ENCODE measurements at regions not wholly inside any gene's neighbourhood (a gene's known extent, or its start where the extent isn't known, plus 50 kb on each side); places are given as distances from the start of the nearest gene placed in this dataset.

- 0 out of 4 replicates have a peak overlapping the region, but pooled peaks of 1 of the 2 experiments have one; percentile 18 for H4K8ac ChIP-seq (ENCODE audit: low read depth in 2 of 2, low read length in 2 of 2)
- WGBS, 2 experiments (ENCODE audit: extremely low coverage in 2 of 2, insufficient read length in 1 of 2), result 70% methylated on average over 2 of the region's 3 CpGs; no CpG with 5 or more reads in 1 of the 2 experiments
- H2AK9ac ChIP-seq (replicated peaks; ENCODE audit: low read depth, low read length, poor library complexity), result no peak overlapping the region
- no peak overlapping the region for H3K4me2 ChIP-seq (ENCODE audit: low read depth, low read length)
- CTCF ChIA-PET, result no interaction called here
- peak overlapping the region; percentile 51; the same call in 1 of the 2 replicates for H3K23ac ChIP-seq (ENCODE audit: low read depth, low read length)
- peak overlapping the region; percentile 11; the same call in 1 of the 2 replicates for H3K18ac ChIP-seq (ENCODE audit: low read depth, low read length)
- no peak overlapping the region for H3K4me3 ChIP-seq (ENCODE audit: insufficient read depth, low read depth, low read length)
- no TSS peak for BruUV-seq (replicated peaks)
- no peak overlapping the region for H3K56ac ChIP-seq (ENCODE audit: extremely low read depth, insufficient read depth, low read length)
- peak overlapping the region; percentile 68; the same call in 1 of the 2 replicates for H2BK20ac ChIP-seq (ENCODE audit: low read depth, low read length)
- H2BK5ac ChIP-seq (ENCODE audit: low read depth, low read length, poor library complexity, severe bottlenecking), result no peak overlapping the region
- DNase-seq, result no peak
- H3K79me1 ChIP-seq (ENCODE audit: low read depth in 1 of 2, low read length in 2 of 2), result no peaks in the 10 kb centered on the region
- TF ChIP-seq SMC3 (IDR thresholded peaks at IDR 0.05; ENCODE audit: low read depth, low read length) (no peak), BHLHE40 (IDR thresholded peaks at IDR 0.05; ENCODE audit: low read depth, low read length) (no peak), MXI1 (IDR thresholded peaks at IDR 0.05; ENCODE audit: borderline replicate concordance, low read depth, low read length) (no peak), RCOR1 (IDR thresholded peaks at IDR 0.05; ENCODE audit: insufficient replicate concordance, low read length) (no peak), USF2 (IDR thresholded peaks at IDR 0.05; ENCODE audit: low read depth, low read length) (no peak), NFE2L2 (IDR thresholded peaks at IDR 0.05; ENCODE audit: low read depth, low read length) (no peak)
- TF ChIP-seq, protein P1, sequence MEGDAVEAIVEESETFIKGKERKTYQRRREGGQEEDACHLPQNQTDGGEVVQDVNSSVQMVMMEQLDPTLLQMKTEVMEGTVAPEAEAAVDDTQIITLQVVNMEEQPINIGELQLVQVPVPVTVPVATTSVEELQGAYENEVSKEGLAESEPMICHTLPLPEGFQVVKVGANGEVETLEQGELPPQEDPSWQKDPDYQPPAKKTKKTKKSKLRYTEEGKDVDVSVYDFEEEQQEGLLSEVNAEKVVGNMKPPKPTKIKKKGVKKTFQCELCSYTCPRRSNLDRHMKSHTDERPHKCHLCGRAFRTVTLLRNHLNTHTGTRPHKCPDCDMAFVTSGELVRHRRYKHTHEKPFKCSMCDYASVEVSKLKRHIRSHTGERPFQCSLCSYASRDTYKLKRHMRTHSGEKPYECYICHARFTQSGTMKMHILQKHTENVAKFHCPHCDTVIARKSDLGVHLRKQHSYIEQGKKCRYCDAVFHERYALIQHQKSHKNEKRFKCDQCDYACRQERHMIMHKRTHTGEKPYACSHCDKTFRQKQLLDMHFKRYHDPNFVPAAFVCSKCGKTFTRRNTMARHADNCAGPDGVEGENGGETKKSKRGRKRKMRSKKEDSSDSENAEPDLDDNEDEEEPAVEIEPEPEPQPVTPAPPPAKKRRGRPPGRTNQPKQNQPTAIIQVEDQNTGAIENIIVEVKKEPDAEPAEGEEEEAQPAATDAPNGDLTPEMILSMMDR (conservative IDR thresholded peaks at IDR 0.05; ENCODE audit: low read depth, low read length), result no peak
- POLR2A ChIA-PET (ENCODE audit: unreplicated experiment), result no interaction called here
- no peak overlapping the region for H2BK15ac ChIP-seq (ENCODE audit: low read depth, low read length)
- ATAC-seq (ENCODE audit: low read depth), result no peak
- H3K9me3 ChIP-seq (ENCODE audit: control insufficient read depth, insufficient read depth, low read length), result no peaks in the 10 kb centered on the region
- peak overlapping the region; percentile 5; the same call in 1 of the 2 replicates for H4K91ac ChIP-seq (ENCODE audit: insufficient read depth, low read depth, low read length)
- H3K4ac ChIP-seq (ENCODE audit: low read depth, low read length), result peak overlapping the region; percentile 46; the same call in 1 of the 2 replicates
- H3K27me3 ChIP-seq (ENCODE audit: control insufficient read depth, insufficient read depth, low read length), result no peaks in the 10 kb centered on the region
- H2AFZ ChIP-seq (replicated peaks; ENCODE audit: low read length, poor library complexity), result no peak overlapping the region
- peak overlapping the region; percentile 63 for H2AK5ac ChIP-seq (ENCODE audit: low read depth, low read length)
- peaks cover 6% of the 10 kb centered on the region; the same call in 1 of the 2 replicates for H3K9me1 ChIP-seq (ENCODE audit: insufficient read depth, low read length)
- H3K14ac ChIP-seq (replicated peaks; ENCODE audit: low read depth, low read length), result peak overlapping the region; percentile 43
- H2BK120ac ChIP-seq (ENCODE audit: low read depth, low read length), result peak overlapping the region; percentile 25; the same call in 1 of the 2 replicates
- no peaks in the 10 kb centered on the region for H3K36me3 ChIP-seq (ENCODE audit: control insufficient read depth, insufficient read depth, low read length)
- in situ Hi-C loops (cut with MboI; ENCODE audit: low sequenced_read_pairs) (no loop called here), intact Hi-C loops (cut with micrococcal nuclease) (loop anchor here (5.0 kb wide), 1 partner anchor 125 kb away; no protein-coding TSS in a partner anchor), dilution Hi-C loops (cut with HindIII; ENCODE audit: low sequenced_read_pairs, unreplicated experiment) (no loop called here)
- H4K5ac ChIP-seq (ENCODE audit: low read depth, low read length), result no peak overlapping the region
- no peaks in the 10 kb centered on the region for H4K20me1 ChIP-seq (ENCODE audit: insufficient read depth, low read length)
- H3K4me1 ChIP-seq (ENCODE audit: control insufficient read depth, insufficient read depth, low read length), result peaks cover 9% of the 10 kb centered on the region
- H3K9ac ChIP-seq (ENCODE audit: low read depth, low read length), result no peak overlapping the region
- H3K27ac ChIP-seq (ENCODE audit: insufficient read depth, low read length), result no peak overlapping the region
Measured at GRCh38 chr16:51557670-51558069, 406.6 kb upstream of the SALL1 start.

All from IMR-90 (cell line).